ENCODE measurements at regions not wholly inside any gene's neighbourhood (a gene's known extent, or its start where the extent isn't known, plus 50 kb on each side); places are given as distances from the start of the nearest gene placed in this dataset.

DNA sequence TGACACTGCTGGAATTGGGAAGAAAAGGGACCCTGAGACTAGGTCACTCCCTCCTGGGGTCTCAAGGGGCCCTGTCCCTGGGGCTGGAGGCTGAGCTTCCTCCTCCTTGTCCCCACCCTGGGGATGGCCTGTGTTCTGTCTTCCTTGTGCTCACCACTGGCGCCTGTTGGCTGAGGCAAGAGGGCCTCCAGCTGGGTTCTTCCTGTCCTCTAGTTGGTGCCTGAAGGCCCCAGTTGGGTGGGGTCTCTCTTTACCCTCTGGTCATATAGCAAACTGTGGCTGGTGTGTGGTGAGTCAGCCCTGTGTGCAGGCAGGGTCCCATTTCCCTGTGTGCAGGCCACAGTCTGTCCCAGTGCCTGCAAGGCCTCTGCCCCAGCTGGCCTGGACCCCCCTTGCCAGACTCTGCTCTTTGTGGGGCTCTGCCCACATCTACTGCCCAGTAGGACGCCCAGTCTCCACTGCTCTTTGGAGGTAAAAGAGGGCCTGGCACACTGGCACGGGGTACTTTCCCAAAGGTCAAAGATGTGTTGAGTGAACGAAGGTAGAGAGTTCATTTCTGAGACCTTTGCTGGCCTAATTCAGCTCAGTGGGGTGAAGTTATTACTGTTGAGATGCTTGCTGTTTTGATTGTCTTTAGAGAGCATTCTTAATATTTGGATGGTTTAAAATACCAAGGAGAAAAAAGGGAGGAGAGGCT lies 55.1 kb upstream of the CLDN5 start:
- no peak overlapping the region for H3K27ac Mint-ChIP-seq (ENCODE audit: unreplicated experiment)
- no peaks in the 10 kb centered on the region for H3K4me1 Mint-ChIP-seq (ENCODE audit: low read depth, unreplicated experiment)
- BruUV-seq (replicated peaks) = no TSS peak
- intact Hi-C loops (cut with micrococcal nuclease; ENCODE audit: unreplicated experiment) = no loop called here
- no peak for TF ChIP-seq CTCF (IDR thresholded peaks at IDR 0.05; ENCODE audit: unreplicated experiment)
- CTCF ChIA-PET = interaction anchor here (0.5 kb wide), 1 partner anchor 337 kb away, joined by 3 read pairs; no protein-coding TSS in a partner anchor
- no peak overlapping the region for H3K4me3 Mint-ChIP-seq (ENCODE audit: low read depth, unreplicated experiment)
- peaks cover 58% of the 10 kb centered on the region for H3K27me3 Mint-ChIP-seq (ENCODE audit: unreplicated experiment)
- DNase-seq = no peak
- H3K36me3 Mint-ChIP-seq (ENCODE audit: insufficient read depth, unreplicated experiment) = no peaks in the 10 kb centered on the region
- no peaks in the 10 kb centered on the region for H3K9me3 Mint-ChIP-seq (ENCODE audit: low read depth, unreplicated experiment)

DNA sequence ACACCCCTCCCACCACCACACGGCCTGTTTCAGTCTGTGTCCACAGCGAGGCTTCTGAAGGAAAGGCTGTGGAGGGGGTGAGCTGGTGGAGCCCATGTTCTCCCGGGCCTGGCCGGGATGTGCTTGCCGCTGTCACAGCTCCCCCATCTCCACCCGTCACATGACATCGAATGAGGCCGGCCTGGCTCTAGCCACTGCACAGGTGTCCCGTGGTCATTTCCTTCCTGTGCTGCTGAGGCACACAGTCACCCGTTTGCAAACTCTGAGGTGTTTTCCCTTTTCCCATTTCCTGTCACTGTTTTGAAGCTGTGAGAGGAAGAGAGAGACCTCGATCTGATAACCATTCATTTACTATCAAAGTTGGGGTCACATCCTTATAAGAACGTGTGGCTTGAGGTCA lies 55.7 kb upstream of the CLDN5 start:
- Mint-ChIP-seq H3K4me3 (ENCODE audit: low read depth, unreplicated experiment) (no peak overlapping the region), H3K4me1 (ENCODE audit: low read depth, unreplicated experiment) (no peaks in the 10 kb centered on the region), H3K9me3 (ENCODE audit: low read depth, unreplicated experiment) (no peaks in the 10 kb centered on the region), H3K27me3 (ENCODE audit: unreplicated experiment) (peaks cover 52% of the 10 kb centered on the region), H3K36me3 (ENCODE audit: insufficient read depth, unreplicated experiment) (no peaks in the 10 kb centered on the region), H3K27ac (ENCODE audit: unreplicated experiment) (no peak overlapping the region)
- intact Hi-C loops (cut with micrococcal nuclease; ENCODE audit: unreplicated experiment) = no loop called here
- CTCF ChIA-PET = interaction anchor here (0.5 kb wide), 1 partner anchor 338 kb away, joined by 3 read pairs; no protein-coding TSS in a partner anchor
- DNase-seq = no peak
- TF ChIP-seq CTCF (IDR thresholded peaks at IDR 0.05; ENCODE audit: unreplicated experiment) = no peak
- no TSS peak for BruUV-seq (replicated peaks)

- Mint-ChIP-seq H3K27ac (ENCODE audit: unreplicated experiment) (no peak overlapping the region), H3K36me3 (ENCODE audit: insufficient read depth, unreplicated experiment) (no peaks in the 10 kb centered on the region), H3K4me1 (ENCODE audit: low read depth, unreplicated experiment) (no peaks in the 10 kb centered on the region), H3K27me3 (ENCODE audit: unreplicated experiment) (peaks cover 46% of the 10 kb centered on the region), H3K4me3 (ENCODE audit: low read depth, unreplicated experiment) (no peak overlapping the region), H3K9me3 (ENCODE audit: low read depth, unreplicated experiment) (no peaks in the 10 kb centered on the region)
- CTCF ChIA-PET = no interaction called here
- BruUV-seq (replicated peaks) = no TSS peak
- TF ChIP-seq CTCF (IDR thresholded peaks at IDR 0.05; ENCODE audit: unreplicated experiment) = no peak
- DNase-seq = no peak
- intact Hi-C loops (cut with micrococcal nuclease; ENCODE audit: unreplicated experiment) = no loop called here
Observed at GRCh38 chr22:19580291-19580890, 56.2 kb upstream of the CLDN5 start.

GRCh38 chr22:19582033-19582693 lies 58.0 kb upstream of the CLDN5 start:
- intact Hi-C loops (cut with micrococcal nuclease; ENCODE audit: unreplicated experiment) = no loop called here
- Mint-ChIP-seq H3K4me1 (ENCODE audit: low read depth, unreplicated experiment) (no peaks in the 10 kb centered on the region), H3K4me3 (ENCODE audit: low read depth, unreplicated experiment) (no peak overlapping the region), H3K27me3 (ENCODE audit: unreplicated experiment) (peaks cover 41% of the 10 kb centered on the region), H3K36me3 (ENCODE audit: insufficient read depth, unreplicated experiment) (no peaks in the 10 kb centered on the region), H3K9me3 (ENCODE audit: low read depth, unreplicated experiment) (no peaks in the 10 kb centered on the region), H3K27ac (ENCODE audit: unreplicated experiment) (no peak overlapping the region)
- no peak for DNase-seq
- CTCF ChIA-PET = no interaction called here
- no peak for TF ChIP-seq CTCF (IDR thresholded peaks at IDR 0.05; ENCODE audit: unreplicated experiment)
- BruUV-seq (replicated peaks) = no TSS peak

Measured in Calu3 (cell line).